Hindlimb muscle (tissue), 1 donor: ENCODE measurements at regions not wholly inside any gene's neighbourhood (a gene's known extent, or its start where the extent isn't known, plus 50 kb on each side); places are given as distances from the start of the nearest gene placed in this dataset.

Experiments used
- DNase-seq: peaks from one replicate; pipeline ENCODE4 v3.0.0-alpha.2; 2013

GRCh38 chr17:5821803-5822202 lies 237.5 kb upstream of the NLRP1 start:
- no peak for DNase-seq

GRCh38 chr17:5822281-5823060 lies 238.2 kb upstream of the NLRP1 start:
- DNase-seq, result no peak

GRCh38 chr17:5823219-5823618 lies 238.9 kb upstream of the NLRP1 start:
- no peak for DNase-seq

GRCh38 chr17:5825717-5826330 lies 241.5 kb upstream of the NLRP1 start:
- no peak for DNase-seq

- DNase-seq, result no peak
These were observed 242.1 kb upstream of the NLRP1 start for GRCh38 chr17:5826384-5826783.

- DNase-seq, result no peak
These were observed 239.3 kb upstream of the WSCD1 start for GRCh38 chr17:5830921-5831320.

- DNase-seq, result no peak
These were observed 237.3 kb upstream of the WSCD1 start for GRCh38 chr17:5832886-5833285.

GRCh38 chr17:5837055-5837491 lies 233.1 kb upstream of the WSCD1 start:
- no peak for DNase-seq

- DNase-seq, result no peak
These were observed 231.4 kb upstream of the WSCD1 start for GRCh38 chr17:5838661-5839300.

GRCh38 chr17:5840811-5841446 lies 229.2 kb upstream of the WSCD1 start:
- no peak for DNase-seq

- DNase-seq, result no peak
These were observed 228.3 kb upstream of the WSCD1 start for GRCh38 chr17:5841862-5842261.

- DNase-seq, result no peak
These were observed 226.7 kb upstream of the WSCD1 start for GRCh38 chr17:5843366-5844026.

- no peak for DNase-seq
These were observed 224.2 kb upstream of the WSCD1 start for GRCh38 chr17:5846001-5846400.

GRCh38 chr17:5854871-5855554 lies 215.2 kb upstream of the WSCD1 start:
- DNase-seq, result no peak

GRCh38 chr17:5861246-5861645 lies 208.9 kb upstream of the WSCD1 start:
- no peak for DNase-seq

- no peak for DNase-seq
These were observed 208.3 kb upstream of the WSCD1 start for GRCh38 chr17:5861854-5862253.

GRCh38 chr17:5862395-5862794 lies 207.8 kb upstream of the WSCD1 start:
- no peak for DNase-seq

- DNase-seq, result no peak
These were observed 205.2 kb upstream of the WSCD1 start for GRCh38 chr17:5864741-5865657.

- no peak for DNase-seq
These were observed 203.2 kb upstream of the WSCD1 start for GRCh38 chr17:5866978-5867377.

GRCh38 chr17:5869041-5869745 lies 201.0 kb upstream of the WSCD1 start:
- no peak for DNase-seq
